Thyroid gland (tissue), 4 donors: ENCODE measurements at regions not wholly inside any gene's neighbourhood (a gene's known extent, or its start where the extent isn't known, plus 50 kb on each side); places are given as distances from the start of the nearest gene placed in this dataset.

Source experiments
- POLR2A ChIP-seq, 2 donors: fragments of 450-650 bp; IDR thresholded peaks; one replicate each; pipeline ENCODE4 v1.6.1; 2017; ENCODE audit warnings: antibody characterized with exemption in 2 of 2, mild to moderate bottlenecking in 2 of 2, moderate library complexity in 1 of 2
- TF ChIP-seq, protein P1 (sequence below), 6 experiments: fragments of 200-600 bp in 3 of 6; fragments of 450-650 bp in 3 of 6; sonication (generic) in 3 of 6; IDR thresholded peaks; one replicate each; pipeline ENCODE4 v1.5.1; 2016 to 2019; ENCODE audit warnings: antibody characterized with exemption in 6 of 6, mild to moderate bottlenecking in 2 of 6, inconsistent platforms in 1 of 6, moderate library complexity in 1 of 6

GRCh38 chr10:6763001-6763400 lies 182.9 kb upstream of the PRKCQ start:
- TF ChIP-seq, protein P1, sequence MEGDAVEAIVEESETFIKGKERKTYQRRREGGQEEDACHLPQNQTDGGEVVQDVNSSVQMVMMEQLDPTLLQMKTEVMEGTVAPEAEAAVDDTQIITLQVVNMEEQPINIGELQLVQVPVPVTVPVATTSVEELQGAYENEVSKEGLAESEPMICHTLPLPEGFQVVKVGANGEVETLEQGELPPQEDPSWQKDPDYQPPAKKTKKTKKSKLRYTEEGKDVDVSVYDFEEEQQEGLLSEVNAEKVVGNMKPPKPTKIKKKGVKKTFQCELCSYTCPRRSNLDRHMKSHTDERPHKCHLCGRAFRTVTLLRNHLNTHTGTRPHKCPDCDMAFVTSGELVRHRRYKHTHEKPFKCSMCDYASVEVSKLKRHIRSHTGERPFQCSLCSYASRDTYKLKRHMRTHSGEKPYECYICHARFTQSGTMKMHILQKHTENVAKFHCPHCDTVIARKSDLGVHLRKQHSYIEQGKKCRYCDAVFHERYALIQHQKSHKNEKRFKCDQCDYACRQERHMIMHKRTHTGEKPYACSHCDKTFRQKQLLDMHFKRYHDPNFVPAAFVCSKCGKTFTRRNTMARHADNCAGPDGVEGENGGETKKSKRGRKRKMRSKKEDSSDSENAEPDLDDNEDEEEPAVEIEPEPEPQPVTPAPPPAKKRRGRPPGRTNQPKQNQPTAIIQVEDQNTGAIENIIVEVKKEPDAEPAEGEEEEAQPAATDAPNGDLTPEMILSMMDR (IDR thresholded peaks at IDR 0.05) = no peak
- TF ChIP-seq POLR2A (IDR thresholded peaks at IDR 0.05) = no peak
